ENCODE measurements at regions not wholly inside any gene's neighbourhood (a gene's known extent, or its start where the extent isn't known, plus 50 kb on each side); places are given as distances from the start of the nearest gene placed in this dataset.
"Not testable (repeated sequence)": the region's sequence is repeated elsewhere in the genome, so short reads cannot be mapped to it uniquely, and the experiment has no call there.

DNA sequence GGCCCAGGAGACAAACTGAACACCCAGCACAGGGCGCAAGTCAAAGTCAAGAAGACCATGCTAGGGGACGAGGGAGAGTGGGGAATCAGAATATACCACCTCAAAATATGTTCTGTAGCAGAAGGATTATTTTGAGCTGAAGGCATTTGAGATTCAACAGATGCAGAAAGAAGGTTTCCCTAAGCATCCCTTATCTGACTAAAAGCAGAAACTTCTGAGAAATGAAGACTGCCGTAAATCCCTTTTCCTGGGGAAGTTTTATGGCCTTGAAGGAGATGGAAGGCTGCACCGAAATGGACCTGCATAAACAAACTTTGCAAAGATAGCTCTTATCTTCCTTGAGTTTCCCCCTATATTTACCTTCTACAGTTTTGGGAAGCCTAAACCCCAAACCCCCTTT lies 72.8 kb downstream of the PTTG1 start:
- no peaks in the 10 kb centered on the region for H3K4me1 ChIP-seq
- no peaks in the 10 kb centered on the region for H3K9me3 ChIP-seq
- no peak for TF ChIP-seq POLR2AphosphoS5 (IDR thresholded peaks at IDR 0.05)
- no peak for TF ChIP-seq POLR2A (IDR thresholded peaks at IDR 0.05)
- TF ChIP-seq, protein P1, sequence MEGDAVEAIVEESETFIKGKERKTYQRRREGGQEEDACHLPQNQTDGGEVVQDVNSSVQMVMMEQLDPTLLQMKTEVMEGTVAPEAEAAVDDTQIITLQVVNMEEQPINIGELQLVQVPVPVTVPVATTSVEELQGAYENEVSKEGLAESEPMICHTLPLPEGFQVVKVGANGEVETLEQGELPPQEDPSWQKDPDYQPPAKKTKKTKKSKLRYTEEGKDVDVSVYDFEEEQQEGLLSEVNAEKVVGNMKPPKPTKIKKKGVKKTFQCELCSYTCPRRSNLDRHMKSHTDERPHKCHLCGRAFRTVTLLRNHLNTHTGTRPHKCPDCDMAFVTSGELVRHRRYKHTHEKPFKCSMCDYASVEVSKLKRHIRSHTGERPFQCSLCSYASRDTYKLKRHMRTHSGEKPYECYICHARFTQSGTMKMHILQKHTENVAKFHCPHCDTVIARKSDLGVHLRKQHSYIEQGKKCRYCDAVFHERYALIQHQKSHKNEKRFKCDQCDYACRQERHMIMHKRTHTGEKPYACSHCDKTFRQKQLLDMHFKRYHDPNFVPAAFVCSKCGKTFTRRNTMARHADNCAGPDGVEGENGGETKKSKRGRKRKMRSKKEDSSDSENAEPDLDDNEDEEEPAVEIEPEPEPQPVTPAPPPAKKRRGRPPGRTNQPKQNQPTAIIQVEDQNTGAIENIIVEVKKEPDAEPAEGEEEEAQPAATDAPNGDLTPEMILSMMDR (IDR thresholded peaks at IDR 0.05): no peak
- no peaks in the 10 kb centered on the region for H3K27me3 ChIP-seq
- no peak for DNase-seq (ENCODE audit: low spot score in 2 of 2)
- H3K27ac ChIP-seq: no peak overlapping the region
- intact Hi-C loops (cut with DNase I; ENCODE audit: low total_unique reads): no loop called here
- H3K36me3 ChIP-seq: no peaks in the 10 kb centered on the region
- H3K4me3 ChIP-seq: no peak overlapping the region

GRCh38 chr5:160496334-160496733 lies 74.7 kb downstream of the PTTG1 start:
- Histone ChIP-seq H3K4me1 (no peaks in the 10 kb centered on the region), H3K9me3 (no peaks in the 10 kb centered on the region), H3K4me3 (no peak overlapping the region), H3K36me3 (no peaks in the 10 kb centered on the region), H3K27ac (no peak overlapping the region), H3K27me3 (no peaks in the 10 kb centered on the region)
- DNase-seq (ENCODE audit: low spot score in 2 of 2): no peak
- intact Hi-C loops (cut with DNase I; ENCODE audit: low total_unique reads): no loop called here
- TF ChIP-seq, protein P1 (IDR thresholded peaks at IDR 0.05): no peak
- TF ChIP-seq POLR2AphosphoS5 (IDR thresholded peaks at IDR 0.05): no peak
- no peak for TF ChIP-seq POLR2A (IDR thresholded peaks at IDR 0.05)

- H3K36me3 ChIP-seq: no peaks in the 10 kb centered on the region
- no peaks in the 10 kb centered on the region for H3K4me1 ChIP-seq
- H3K27me3 ChIP-seq: no peaks in the 10 kb centered on the region
- H3K9me3 ChIP-seq: no peaks in the 10 kb centered on the region
- no peak overlapping the region for H3K27ac ChIP-seq
- H3K4me3 ChIP-seq: no peak overlapping the region
- TF ChIP-seq, protein P1 (IDR thresholded peaks at IDR 0.05): no peak
- no peak for TF ChIP-seq POLR2AphosphoS5 (IDR thresholded peaks at IDR 0.05)
- TF ChIP-seq POLR2A (IDR thresholded peaks at IDR 0.05): no peak
- intact Hi-C loops (cut with DNase I; ENCODE audit: low total_unique reads): no loop called here
- DNase-seq (ENCODE audit: low spot score in 2 of 2): no peak
These were observed 75.1 kb downstream of the PTTG1 start for GRCh38 chr5:160496784-160497183.

DNA sequence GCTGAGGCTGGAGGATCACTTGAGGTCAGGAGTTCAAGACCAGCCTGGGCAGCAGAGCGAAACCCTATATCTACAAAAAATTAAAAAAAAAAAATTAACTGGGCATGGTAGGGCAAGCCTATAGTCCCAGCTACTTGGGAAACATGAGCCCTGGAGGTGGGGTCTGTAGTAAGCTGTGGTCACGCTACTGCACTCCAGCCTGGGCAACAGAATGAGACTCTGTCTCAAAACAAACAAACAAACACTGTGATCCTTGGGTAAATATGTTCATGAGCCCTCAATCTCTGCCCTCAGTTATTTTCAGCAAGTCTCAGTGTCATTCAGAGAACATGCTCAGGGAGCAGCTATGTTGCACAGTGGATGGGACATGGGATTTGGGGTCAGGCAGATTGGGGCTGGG lies 76.2 kb downstream of the PTTG1 start:
- Histone ChIP-seq H3K27ac (no peak overlapping the region), H3K27me3 (no peaks in the 10 kb centered on the region), H3K36me3 (no peaks in the 10 kb centered on the region), H3K4me1 (no peaks in the 10 kb centered on the region), H3K4me3 (no peak overlapping the region), H3K9me3 (no peaks in the 10 kb centered on the region)
- DNase-seq (ENCODE audit: low spot score in 2 of 2): no peak
- intact Hi-C loops (cut with DNase I; ENCODE audit: low total_unique reads): no loop called here
- TF ChIP-seq, protein P1 (IDR thresholded peaks at IDR 0.05): no peak
- TF ChIP-seq POLR2A (IDR thresholded peaks at IDR 0.05) (no peak), POLR2AphosphoS5 (IDR thresholded peaks at IDR 0.05) (no peak)

- H3K9me3 ChIP-seq; intact Hi-C loops (cut with DNase I; ENCODE audit: low total_unique reads); H3K36me3 ChIP-seq; H3K4me3 ChIP-seq; DNase-seq (ENCODE audit: low spot score in 2 of 2); H3K4me1 ChIP-seq; H3K27ac ChIP-seq; H3K27me3 ChIP-seq: not testable (repeated sequence)
These were observed 76.9 kb downstream of the PTTG1 start for GRCh38 chr5:160498441-160499043.

Measured in breast epithelium (tissue), 4 donors.